ELF-1 (cell line): ENCODE measurements at regions not wholly inside any gene's neighbourhood (a gene's known extent, or its start where the extent isn't known, plus 50 kb on each side); places are given as distances from the start of the nearest gene placed in this dataset.
"Not testable (repeated sequence)": the region's sequence is repeated elsewhere in the genome, so short reads cannot be mapped to it uniquely, and the experiment has no call there.

ENCODE experiments used
- DNase-seq: peaks from one replicate; pipeline ENCODE4 v3.0.0-alpha.2; 2016; ENCODE audit warnings: low read depth, low spot score

- not testable (repeated sequence) for DNase-seq
These were observed 92.1 kb upstream of the MSH6 start for GRCh38 chr2:47690706-47691325.

DNA sequence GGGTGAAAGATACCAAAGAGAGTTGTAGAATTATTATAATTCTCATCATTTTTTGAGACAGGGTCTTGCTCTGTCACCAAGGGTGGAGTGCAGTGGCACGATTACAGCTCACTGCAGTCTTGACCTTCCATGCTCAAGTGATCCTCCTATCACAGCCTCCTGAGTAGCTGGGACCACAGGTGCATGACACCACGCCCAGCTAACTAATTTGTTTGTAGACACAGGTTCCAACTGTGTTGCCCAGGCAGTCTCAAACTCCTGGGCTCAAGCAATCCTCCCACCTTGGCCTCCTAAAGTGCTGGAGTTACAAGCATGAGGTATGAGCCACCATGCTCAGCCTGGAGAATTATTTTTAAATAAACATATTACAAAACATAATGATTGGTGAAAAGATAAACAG lies 92.8 kb upstream of the MSH6 start:
- no peak for DNase-seq

GRCh38 chr2:47689118-47689517 lies 93.8 kb upstream of the MSH6 start:
- not testable (repeated sequence) for DNase-seq

GRCh38 chr2:47688561-47688960 lies 94.4 kb upstream of the MSH6 start:
- DNase-seq, result no peak

GRCh38 chr2:47687856-47688255 lies 95.1 kb upstream of the MSH6 start:
- no peak for DNase-seq

- DNase-seq, result no peak
These were observed 96.9 kb upstream of the MSH6 start for GRCh38 chr2:47686018-47686417.

- DNase-seq, result no peak
These were observed 100.7 kb upstream of the MSH6 start for GRCh38 chr2:47682216-47682749.

GRCh38 chr2:47676261-47676926 lies 105.6 kb upstream of the KCNK12 start:
- no peak for DNase-seq

- peak; percentile 49 for DNase-seq
These were observed 104.5 kb upstream of the KCNK12 start for GRCh38 chr2:47675196-47675825.

DNA sequence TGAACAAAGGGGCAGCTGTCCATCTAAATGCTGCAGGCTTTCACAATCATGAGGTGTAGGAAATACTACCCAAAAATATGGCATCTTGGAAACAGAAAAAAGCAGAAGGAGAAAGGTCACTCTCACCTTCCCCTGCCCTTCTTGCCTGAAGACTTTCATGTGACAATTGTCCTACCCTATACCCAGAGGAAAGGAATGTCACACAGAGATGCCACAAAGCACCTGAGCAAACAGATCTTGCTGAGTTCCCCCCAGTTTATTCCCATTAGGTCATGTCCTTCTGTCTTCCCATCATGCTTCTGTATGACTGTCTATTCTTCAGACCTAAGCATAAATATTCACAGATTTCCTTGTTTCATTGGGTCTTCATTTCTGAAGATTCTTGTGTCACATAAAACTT lies 95.5 kb upstream of the KCNK12 start:
- no peak for DNase-seq

DNA sequence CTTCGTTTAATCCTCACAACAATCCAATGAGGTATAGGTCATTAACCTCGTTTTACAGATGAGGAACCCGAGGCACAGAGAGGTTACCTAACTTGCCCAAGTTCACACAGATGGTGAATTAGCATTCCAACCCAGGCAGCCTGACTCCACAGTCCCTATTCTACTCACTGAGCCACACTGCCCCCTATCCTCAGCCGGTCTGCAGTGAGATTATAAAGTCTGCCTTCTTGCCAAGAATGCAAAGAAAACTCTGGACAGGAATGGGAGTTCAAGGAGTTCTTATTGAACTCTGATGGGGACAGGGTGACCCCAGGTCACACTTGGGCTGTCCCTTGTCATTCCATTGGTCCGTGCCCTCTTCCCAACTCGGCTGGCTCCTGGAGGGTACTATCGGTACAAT lies 94.0 kb upstream of the KCNK12 start:
- DNase-seq, result peak; percentile 40

GRCh38 chr2:47662552-47662951 lies 91.8 kb upstream of the KCNK12 start:
- DNase-seq, result no peak

DNA sequence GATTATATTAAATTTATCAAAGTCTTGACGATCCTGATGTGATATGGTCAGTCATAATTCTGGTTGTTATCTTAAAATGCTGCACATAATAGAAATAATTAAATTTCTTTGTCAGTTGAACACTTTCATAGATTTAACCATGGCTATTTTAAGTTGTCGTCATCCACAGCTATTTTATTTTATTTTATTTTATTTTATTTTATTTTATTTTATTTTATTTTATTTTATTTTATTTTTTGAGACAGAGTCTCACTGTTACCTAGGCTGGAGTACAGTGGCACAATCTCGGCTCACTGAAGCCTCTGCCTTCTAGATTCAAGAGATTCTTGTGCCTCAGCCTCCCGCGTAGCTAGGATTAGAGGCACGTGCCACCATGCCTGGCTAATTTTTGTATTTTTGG lies 90.5 kb upstream of the KCNK12 start:
- DNase-seq, result no peak

DNA sequence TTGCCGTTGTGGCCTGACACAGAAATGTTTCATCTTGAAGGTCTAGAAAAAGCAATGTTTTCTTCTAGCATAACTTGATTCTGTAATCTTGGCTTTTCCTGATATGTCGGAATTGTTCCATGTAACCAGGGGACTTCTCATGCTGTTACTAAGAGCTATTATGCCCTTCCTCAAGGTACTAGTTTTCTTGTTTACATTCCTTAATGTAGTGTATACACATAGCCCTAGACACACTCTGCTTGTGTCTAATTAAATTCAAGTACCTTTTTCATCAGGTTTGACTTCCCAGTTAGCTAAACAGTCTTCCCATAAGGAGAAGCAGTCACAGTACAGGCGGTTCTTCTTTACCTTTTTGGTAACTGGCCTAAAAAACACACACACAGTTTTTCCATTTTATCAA lies 89.4 kb upstream of the KCNK12 start:
- DNase-seq, result no peak

- no peak for DNase-seq
These were observed 88.0 kb upstream of the KCNK12 start for GRCh38 chr2:47658646-47659320.

- DNase-seq, result no peak
These were observed 87.2 kb upstream of the KCNK12 start for GRCh38 chr2:47657886-47658489.

- DNase-seq, result no peak
These were observed 86.2 kb upstream of the KCNK12 start for GRCh38 chr2:47656715-47657600.

DNA sequence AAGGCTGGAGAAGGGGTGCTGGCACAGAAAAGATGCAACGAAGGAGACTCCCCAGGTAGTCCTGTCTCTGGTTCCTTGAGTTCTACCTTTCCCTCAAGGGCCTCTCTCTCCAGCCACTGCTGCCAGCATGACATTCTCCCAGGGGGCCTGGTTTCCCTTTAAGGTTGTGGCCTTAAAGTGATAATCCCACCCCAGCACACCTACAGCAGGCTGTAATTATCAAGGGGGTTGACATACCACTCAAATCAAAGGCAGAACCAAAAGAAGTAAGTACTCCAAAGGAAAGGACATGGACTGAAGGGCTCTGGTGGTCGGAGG lies 84.7 kb upstream of the KCNK12 start:
- DNase-seq, result peak; percentile 29

DNA sequence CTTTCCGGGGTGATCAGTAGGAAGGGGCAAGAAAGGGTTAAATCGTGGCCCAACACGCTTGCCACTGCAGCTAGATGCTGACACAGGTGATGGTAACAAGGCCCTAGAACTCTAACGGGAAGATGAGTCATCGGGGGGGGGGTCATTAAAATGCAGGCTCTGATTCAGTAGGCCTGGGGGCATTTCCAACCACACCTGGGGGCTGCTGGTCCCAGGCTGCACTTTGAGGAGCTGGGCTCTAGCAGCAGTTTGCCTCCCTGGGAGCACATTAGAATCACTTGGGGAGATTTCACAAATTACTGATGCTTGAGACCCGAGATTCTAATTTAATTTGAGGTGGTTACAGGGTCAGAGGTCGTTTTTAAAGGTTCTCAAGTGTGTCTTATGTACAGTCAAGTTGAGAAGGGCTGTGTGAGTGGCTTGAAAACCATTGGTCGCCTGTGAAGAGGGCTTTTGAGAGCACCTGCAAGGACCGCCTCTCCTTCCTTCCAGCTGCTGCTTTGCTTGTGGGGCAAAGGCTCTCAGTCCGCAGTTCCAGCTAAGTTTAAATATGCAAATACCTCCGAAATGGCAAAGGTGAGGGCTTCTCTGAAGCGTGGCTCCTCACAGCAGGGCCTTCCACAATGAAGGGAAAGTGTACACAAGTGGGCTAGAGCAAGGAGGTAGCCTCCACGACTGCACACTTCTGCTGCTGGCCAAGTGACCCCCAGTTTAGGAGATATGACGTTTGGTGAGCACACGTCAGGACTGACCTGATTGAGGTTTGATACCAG lies 84.2 kb upstream of the KCNK12 start:
- DNase-seq, result peak; percentile 59
